CD4-positive, alpha-beta T cell treated with Interferon alpha-2 for 1 hour (primary cell): ENCODE measurements at regions not wholly inside any gene's neighbourhood (a gene's known extent, or its start where the extent isn't known, plus 50 kb on each side); places are given as distances from the start of the nearest gene placed in this dataset.

Source experiments
- DNase-seq, 2 donors: peaks; one replicate each; pipeline ENCODE4 v3.0.0-alpha.2; 2020 to 2022

- DNase-seq: no peak
Observed at GRCh38 chr3:46112984-46113383, 85.7 kb upstream of the XCR1 start.

GRCh38 chr3:46112296-46112695 is 85.0 kb upstream of the XCR1 start:
- peak in 1 of 2 donors; percentile 17 for DNase-seq

GRCh38 chr3:46110701-46111493 is 83.6 kb upstream of the XCR1 start:
- DNase-seq: peak; percentile 72 to 78

GRCh38 chr3:46107682-46108081 is 80.4 kb upstream of the XCR1 start:
- peak in 1 of 2 donors; percentile 53 for DNase-seq

GRCh38 chr3:46105306-46105919 is 78.1 kb upstream of the XCR1 start:
- DNase-seq: peak in 1 of 2 donors; percentile 23

GRCh38 chr3:46104706-46105105 is 77.4 kb upstream of the XCR1 start:
- no peak for DNase-seq

- DNase-seq: no peak
Observed at GRCh38 chr3:46102780-46103130, 75.5 kb upstream of the XCR1 start.

- DNase-seq: peak; percentile 37 to 59
Observed at GRCh38 chr3:46102059-46102779, 74.9 kb upstream of the XCR1 start.

- DNase-seq: peak; percentile 25 to 66
Observed at GRCh38 chr3:46100812-46101211, 73.5 kb upstream of the XCR1 start.

- DNase-seq: peak; percentile 57 to 58
Observed at GRCh38 chr3:46098319-46098761, 71.1 kb upstream of the XCR1 start.

- peak; percentile 55 to 66 for DNase-seq
Observed at GRCh38 chr3:46097691-46098241, 70.5 kb upstream of the XCR1 start.

- DNase-seq: no peak
Observed at GRCh38 chr3:46096781-46097180, 69.5 kb upstream of the XCR1 start.

GRCh38 chr3:46096336-46096735 is 69.1 kb upstream of the XCR1 start:
- no peak for DNase-seq

GRCh38 chr3:46095307-46095706 is 68.0 kb upstream of the XCR1 start:
- peak; percentile 28 to 54 for DNase-seq

- DNase-seq: no peak
Observed at GRCh38 chr3:46094506-46094905, 67.2 kb upstream of the XCR1 start.

GRCh38 chr3:46093966-46094365 is 66.7 kb upstream of the XCR1 start:
- no peak for DNase-seq

- no peak for DNase-seq
Observed at GRCh38 chr3:46093327-46093942, 66.2 kb upstream of the XCR1 start.

- DNase-seq: no peak
Observed at GRCh38 chr3:46092702-46093080, 65.4 kb upstream of the XCR1 start.

GRCh38 chr3:46091741-46092701 is 64.7 kb upstream of the XCR1 start:
- DNase-seq: no peak

- DNase-seq: no peak
Observed at GRCh38 chr3:46091046-46091445, 63.8 kb upstream of the XCR1 start.

- peak in 1 of 2 donors; percentile 26 for DNase-seq
Observed at GRCh38 chr3:46090161-46090591, 62.9 kb upstream of the XCR1 start.
